Neural cell (in vitro differentiated cells): ENCODE measurements at regions not wholly inside any gene's neighbourhood (a gene's known extent, or its start where the extent isn't known, plus 50 kb on each side); places are given as distances from the start of the nearest gene placed in this dataset.

Experiments used
- H2AFZ ChIP-seq: fragments of 200-600, 300-800 bp; sonication (generic), shearing (Covaris generic); 2 replicates; pipeline ENCODE4 v1.6.0; 2014; ENCODE audit warnings: low read depth, mild to moderate bottlenecking, antibody characterized with exemption, low read length, moderate library complexity
- H3F3A ChIP-seq: fragments of 200-600 bp; shearing (Covaris generic); 2 replicates; pipeline ENCODE4 v1.6.1; 2016; ENCODE audit warnings: mild to moderate bottlenecking, moderate library complexity, mixed read lengths, antibody characterized with exemption, low read length; ENCODE audit not compliant: insufficient read depth, poor library complexity, severe bottlenecking
- H3K27ac ChIP-seq: fragments of 200-600, 300-800 bp; sonication (generic), shearing (Covaris generic); 2 replicates; pipeline ENCODE4 v1.5.1; 2014; ENCODE audit warnings: mild to moderate bottlenecking, low read length, moderate library complexity
- H3K27me3 ChIP-seq: fragments of 300-800, 200-600 bp; sonication (generic), shearing (Covaris generic); 2 replicates; pipeline ENCODE4 v1.6.0; 2014; ENCODE audit warnings: mild to moderate bottlenecking, low read depth, low read length, moderate library complexity; ENCODE audit not compliant: insufficient read depth
- H3K36me3 ChIP-seq: fragments of 300-800, 200-600 bp; sonication (generic), shearing (Covaris generic); 2 replicates; pipeline ENCODE4 v1.5.1; 2014; ENCODE audit warnings: mild to moderate bottlenecking, antibody characterized with exemption, low read length, moderate library complexity; ENCODE audit not compliant: insufficient read depth
- H3K4me2 ChIP-seq: fragments of 300-800, 200-600 bp; sonication (generic), shearing (Covaris generic); 2 replicates; pipeline ENCODE4 v1.6.0; 2014; ENCODE audit warnings: mild to moderate bottlenecking, low read length
- H3K4me3 ChIP-seq: fragments of 300-800, 200-600 bp; sonication (generic), shearing (Covaris generic); 2 replicates; pipeline ENCODE4 v1.5.1; 2014; ENCODE audit warnings: mild to moderate bottlenecking, low read length, moderate library complexity
- H3K79me2 ChIP-seq: fragments of 200-600 bp; shearing (Covaris generic); replicated peaks from 2 replicates; pipeline ENCODE4 v1.6.0; 2014; ENCODE audit warnings: mild to moderate bottlenecking, low read length, moderate library complexity; ENCODE audit not compliant: insufficient read depth
- H3K9ac ChIP-seq: fragments of 300-800, 200-600 bp; sonication (generic), shearing (Covaris generic); 2 replicates; pipeline ENCODE4 v1.6.1; 2016; ENCODE audit warnings: mild to moderate bottlenecking, low read length, mixed read lengths
- H3K9me2 ChIP-seq: fragments of 200-600 bp; shearing (Covaris generic); 2 replicates; pipeline ENCODE4 v1.6.1; 2016; ENCODE audit warnings: mild to moderate bottlenecking, low read length, mixed read lengths; ENCODE audit not compliant: insufficient read depth
- H3K9me3 ChIP-seq: fragments of 200-600, 300-800 bp; sonication (generic), shearing (Covaris generic); 2 replicates; pipeline ENCODE4 v1.6.1; 2016; ENCODE audit warnings: mild to moderate bottlenecking, mixed run types, low read length, moderate library complexity, mixed read lengths
- H4K20me1 ChIP-seq: fragments of 200-600 bp; shearing (Covaris generic); 2 replicates; pipeline ENCODE4 v1.6.1; 2016; ENCODE audit warnings: mild to moderate bottlenecking, mixed run types; ENCODE audit not compliant: insufficient read depth
- CTCF ChIP-seq: fragments of 450-650 bp; IDR thresholded peaks from 2 replicates; pipeline ENCODE4 v1.5.1; 2014; ENCODE audit warnings: antibody characterized with exemption, mild to moderate bottlenecking, moderate library complexity; ENCODE audit not compliant: poor library complexity, severe bottlenecking
- EP300 ChIP-seq: fragments of 450-650 bp; conservative IDR thresholded peaks from 2 replicates; pipeline ENCODE4 v1.6.1; 2014; ENCODE audit warnings: antibody characterized with exemption, mild to moderate bottlenecking, moderate library complexity; ENCODE audit not compliant: poor library complexity, severe bottlenecking
- EZH2 ChIP-seq: fragments of 200-600, 300-800 bp; shearing (Covaris generic), sonication (generic); IDR thresholded peaks from 2 replicates; pipeline ENCODE4 v1.6.1; 2014; ENCODE audit warnings: antibody characterized with exemption, low read length, borderline replicate concordance, mild to moderate bottlenecking; ENCODE audit not compliant: insufficient read depth, poor library complexity, severe bottlenecking
- MXI1 ChIP-seq: fragments of 450-650 bp; conservative IDR thresholded peaks from 2 replicates; pipeline ENCODE4 v1.6.1; 2014; ENCODE audit warnings: antibody characterized with exemption, mild to moderate bottlenecking; ENCODE audit not compliant: poor library complexity, severe bottlenecking
- POLR2AphosphoS5 ChIP-seq: IDR thresholded peaks from 2 replicates; pipeline ENCODE4 v1.6.1; 2012
- RAD21 ChIP-seq: fragments of 450-650 bp; conservative IDR thresholded peaks from 2 replicates; pipeline ENCODE4 v1.6.1; 2014; ENCODE audit warnings: antibody characterized with exemption, mild to moderate bottlenecking, moderate library complexity
- REST ChIP-seq: IDR thresholded peaks from 2 replicates; pipeline ENCODE4 v1.6.1; 2012; ENCODE audit warnings: borderline replicate concordance
- SMC3 ChIP-seq: fragments of 450-650 bp; conservative IDR thresholded peaks from 2 replicates; pipeline ENCODE4 v1.6.1; 2014; ENCODE audit warnings: antibody characterized with exemption, mild to moderate bottlenecking, moderate library complexity; ENCODE audit not compliant: poor library complexity
- TAF1 ChIP-seq: IDR thresholded peaks from 2 replicates; pipeline ENCODE4 v1.6.1; 2012; ENCODE audit warnings: low read depth

- Histone ChIP-seq H4K20me1 (no peaks in the 10 kb centered on the region), H3K9ac (no peak overlapping the region), H3K9me2 (no peaks in the 10 kb centered on the region), H3K4me2 (no peak overlapping the region), H3K27ac (no peak overlapping the region), H3K9me3 (no peaks in the 10 kb centered on the region), H3K36me3 (no peaks in the 10 kb centered on the region), H3F3A (no peaks in the 10 kb centered on the region), H2AFZ (no peak overlapping the region), H3K4me3 (no peak overlapping the region), H3K79me2 (no peaks in the 10 kb centered on the region), H3K27me3 (no peaks in the 10 kb centered on the region)
- TF ChIP-seq TAF1, result no peak
- no peak for TF ChIP-seq RAD21
These were observed 83.6 kb upstream of the CACUL1 start for GRCh38 chr10:118838364-118838763.

- no peaks in the 10 kb centered on the region for H3K9me2 ChIP-seq
- H3K4me3 ChIP-seq, result no peak overlapping the region
- H3K4me2 ChIP-seq, result no peak overlapping the region
- H3F3A ChIP-seq, result no peaks in the 10 kb centered on the region
- no peak overlapping the region for H2AFZ ChIP-seq
- no peaks in the 10 kb centered on the region for H3K9me3 ChIP-seq
- no peaks in the 10 kb centered on the region for H4K20me1 ChIP-seq
- no peak for TF ChIP-seq POLR2AphosphoS5
- TF ChIP-seq EZH2, result no peak
- no peak for TF ChIP-seq REST
- TF ChIP-seq SMC3, result no peak
- no peak for TF ChIP-seq RAD21
- no peak for TF ChIP-seq EP300
- no peak for TF ChIP-seq MXI1
- no peak for TF ChIP-seq CTCF
- no peak for TF ChIP-seq TAF1
- H3K27ac ChIP-seq, result no peak overlapping the region
- no peak overlapping the region for H3K9ac ChIP-seq
- no peaks in the 10 kb centered on the region for H3K36me3 ChIP-seq
- H3K79me2 ChIP-seq, result no peaks in the 10 kb centered on the region
- H3K27me3 ChIP-seq, result no peaks in the 10 kb centered on the region
These were observed 84.6 kb upstream of the CACUL1 start for GRCh38 chr10:118839348-118839747.
